ENCODE measurements at regions not wholly inside any gene's neighbourhood (a gene's known extent, or its start where the extent isn't known, plus 50 kb on each side); places are given as distances from the start of the nearest gene placed in this dataset.

DNA sequence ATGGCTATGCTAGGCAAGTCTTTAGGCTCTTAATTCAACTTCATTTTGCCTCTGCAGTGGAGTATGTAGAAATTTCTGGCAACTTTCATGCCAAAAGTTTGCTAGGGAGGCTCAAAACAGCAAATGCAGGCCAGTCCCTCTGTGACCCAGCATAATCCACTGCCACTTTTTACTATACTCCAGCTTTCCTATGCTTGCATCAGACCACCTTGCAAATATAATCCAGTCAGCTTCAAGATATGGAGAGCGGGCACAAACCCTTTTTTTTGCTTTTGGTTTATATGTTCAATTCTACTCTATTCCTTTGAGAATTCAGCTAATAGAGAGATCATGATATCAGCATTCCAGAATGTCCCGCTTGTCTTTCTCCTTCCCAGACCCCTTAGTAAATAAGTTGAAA lies 192.0 kb upstream of the PABPC4L start:
- no peak for TF ChIP-seq CTCF (IDR thresholded peaks at IDR 0.05 in 8 of 11, conservative IDR thresholded peaks at IDR 0.05 in 3 of 11)
- TF ChIP-seq POLR2AphosphoS5 (IDR thresholded peaks at IDR 0.05) = no peak
- TF ChIP-seq POLR2A (IDR thresholded peaks at IDR 0.05) = no peak
